ENCODE measurements at regions not wholly inside any gene's neighbourhood (a gene's known extent, or its start where the extent isn't known, plus 50 kb on each side); places are given as distances from the start of the nearest gene placed in this dataset.

DNA sequence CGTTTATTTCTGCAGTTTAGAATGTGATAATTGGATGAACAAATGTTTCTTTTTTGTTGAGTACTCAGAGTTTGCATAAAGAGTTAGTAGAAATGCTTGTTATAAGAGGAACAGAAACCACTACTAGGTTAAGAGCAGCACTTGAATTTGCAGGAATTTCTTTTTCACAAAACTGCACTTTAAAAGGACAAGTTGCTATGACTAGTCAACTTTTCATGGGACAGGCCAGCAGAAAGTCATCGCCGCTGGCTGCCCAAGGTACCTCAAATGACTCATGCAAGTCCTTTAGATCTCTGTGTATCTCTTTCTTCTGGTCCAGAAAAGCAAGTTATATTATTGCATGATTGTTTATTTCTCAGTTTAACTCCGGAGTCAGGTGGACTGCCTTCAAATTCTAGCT lies 97.3 kb upstream of the HMHB1 start:
- Mint-ChIP-seq H3K4me1 (peaks cover 5 to 10% of the 10 kb centered on the region in 2 donors), H3K36me3 (no peaks in the 10 kb centered on the region), H3K27ac (no peak overlapping the region), H3K27me3 (no peaks in the 10 kb centered on the region), H3K9me3 (no peaks in the 10 kb centered on the region), H3K4me3 (no peak overlapping the region)
- DNase-seq (peak; percentile 9), ATAC-seq (replicated peaks) (peak; percentile 86 to 87)

DNA sequence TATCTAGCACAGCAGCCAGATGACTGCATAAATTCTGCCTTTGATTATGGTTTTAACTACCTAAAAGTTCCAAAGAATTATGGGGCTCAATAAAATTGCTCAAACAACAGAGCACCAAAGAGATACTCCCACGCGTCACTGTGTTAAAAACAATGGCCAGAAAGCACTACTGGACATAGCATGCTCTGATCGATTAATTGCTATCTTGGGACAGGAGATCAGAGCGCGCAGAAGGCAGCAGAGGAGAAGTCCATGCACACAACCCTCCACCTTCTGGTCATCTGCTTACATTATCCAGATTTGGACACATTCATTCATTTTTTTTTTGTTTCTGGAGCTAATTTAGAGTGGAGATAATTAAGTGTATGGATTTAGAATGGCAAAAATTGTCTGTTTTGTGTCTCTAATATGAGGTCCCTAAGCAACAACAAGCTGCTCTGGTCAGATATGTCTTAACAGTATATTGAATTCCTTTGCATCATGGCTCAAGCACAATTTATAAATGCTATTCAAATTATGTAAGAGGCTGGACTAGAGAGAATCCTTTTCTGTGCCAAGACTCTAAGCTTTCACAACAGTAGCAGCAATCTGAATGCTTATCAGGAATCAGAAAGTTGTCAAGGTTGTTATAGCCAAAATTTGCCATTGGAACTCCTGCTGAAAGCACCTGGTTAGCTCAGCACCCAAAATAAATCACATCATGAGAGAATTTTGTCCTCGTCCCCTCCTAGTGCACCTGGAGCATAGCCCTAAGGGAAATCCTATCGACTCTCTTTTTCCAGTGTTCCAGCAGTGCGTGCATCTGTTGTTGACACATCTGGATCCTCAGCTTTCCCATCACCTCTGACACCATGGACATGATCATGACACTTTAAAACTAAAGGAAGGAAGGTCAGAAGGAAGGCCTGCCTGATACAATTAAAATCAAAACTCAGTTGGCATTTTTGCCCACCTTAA lies 98.6 kb upstream of the HMHB1 start:
- H3K36me3 Mint-ChIP-seq, result no peaks in the 10 kb centered on the region
- H3K27me3 Mint-ChIP-seq, result no peaks in the 10 kb centered on the region
- DNase-seq, result no peak
- H3K4me3 Mint-ChIP-seq, result no peak overlapping the region
- no peak overlapping the region for H3K27ac Mint-ChIP-seq
- no peaks in the 10 kb centered on the region for H3K9me3 Mint-ChIP-seq
- peaks cover 5 to 10% of the 10 kb centered on the region in 2 donors for H3K4me1 Mint-ChIP-seq
- no peak for ATAC-seq (replicated peaks)

DNA sequence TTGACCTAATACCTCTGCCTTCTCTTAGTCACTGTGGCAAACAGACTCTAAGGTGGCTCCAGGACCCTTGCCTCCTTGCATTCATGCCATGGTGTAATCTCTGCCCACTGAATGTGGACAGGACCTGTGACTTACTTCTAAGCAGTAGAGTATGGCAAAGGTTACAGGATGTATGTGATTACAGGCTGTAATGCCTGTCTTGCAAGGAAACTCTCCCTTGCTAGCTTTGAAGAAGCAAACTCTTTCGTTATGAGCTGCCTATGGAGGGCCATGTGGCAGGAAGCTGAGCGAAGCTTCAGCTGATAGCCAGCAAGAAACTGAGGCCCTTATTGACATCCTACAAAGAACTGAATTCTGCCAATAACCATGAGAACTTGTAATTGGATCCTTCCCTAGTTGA lies 103.3 kb upstream of the HMHB1 start:
- H3K9me3 Mint-ChIP-seq, result no peaks in the 10 kb centered on the region
- DNase-seq, result no peak
- no peak overlapping the region for H3K4me3 Mint-ChIP-seq
- no peak overlapping the region for H3K27ac Mint-ChIP-seq
- no peak for ATAC-seq (replicated peaks)
- no peaks in the 10 kb centered on the region for H3K27me3 Mint-ChIP-seq
- H3K36me3 Mint-ChIP-seq, result no peaks in the 10 kb centered on the region
- peaks cover 2 to 4% of the 10 kb centered on the region in 2 donors for H3K4me1 Mint-ChIP-seq

DNA sequence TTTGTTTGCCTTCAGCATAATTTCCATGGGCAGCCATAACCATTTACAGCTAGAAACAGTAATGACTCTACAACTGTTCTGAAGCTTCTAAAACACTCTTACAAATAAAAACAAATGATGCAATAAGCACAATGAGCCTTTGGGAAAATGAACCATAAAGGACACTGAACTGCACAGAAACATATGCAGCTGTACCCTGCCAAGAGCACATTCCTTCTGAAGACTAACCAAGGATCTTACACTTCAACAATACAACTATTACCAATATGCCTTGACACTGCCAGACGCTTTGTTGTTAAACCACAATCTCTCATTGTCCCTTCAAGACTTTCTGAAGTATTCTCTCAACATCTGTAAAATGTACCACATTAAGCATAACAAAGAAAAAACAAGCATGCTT lies 104.2 kb upstream of the HMHB1 start:
- Mint-ChIP-seq H3K4me1 (peaks cover 2 to 4% of the 10 kb centered on the region in 2 donors), H3K9me3 (no peaks in the 10 kb centered on the region), H3K27ac (no peak overlapping the region), H3K36me3 (no peaks in the 10 kb centered on the region), H3K27me3 (no peaks in the 10 kb centered on the region), H3K4me3 (no peak overlapping the region)
- DNase-seq (no peak), ATAC-seq (replicated peaks) (no peak)

DNA sequence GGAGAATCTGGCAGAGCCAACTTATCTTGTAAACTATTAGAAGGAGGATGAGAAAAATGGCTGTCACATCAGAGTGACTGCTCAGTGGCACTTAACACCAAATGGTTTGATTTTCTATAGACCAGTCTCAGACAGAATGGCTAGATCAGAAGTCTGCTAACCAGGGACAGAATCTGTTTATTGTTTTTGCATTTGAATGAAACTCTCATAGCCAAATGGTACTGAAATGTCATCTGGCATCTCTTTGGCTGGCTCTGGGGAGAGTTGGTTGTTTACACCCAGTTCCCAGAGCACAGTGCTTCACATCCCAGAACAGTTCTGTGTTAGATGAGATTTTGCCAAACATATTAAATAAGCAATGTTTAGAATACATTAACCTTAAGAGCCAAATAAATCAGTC lies 106.6 kb upstream of the HMHB1 start:
- no peaks in the 10 kb centered on the region for H3K27me3 Mint-ChIP-seq
- H3K27ac Mint-ChIP-seq, result no peak overlapping the region
- no peaks in the 10 kb centered on the region for H3K36me3 Mint-ChIP-seq
- H3K4me3 Mint-ChIP-seq, result no peak overlapping the region
- peaks cover 2 to 4% of the 10 kb centered on the region in 2 donors for H3K4me1 Mint-ChIP-seq
- H3K9me3 Mint-ChIP-seq, result no peaks in the 10 kb centered on the region
- DNase-seq, result no peak
- no peak for ATAC-seq (replicated peaks)

DNA sequence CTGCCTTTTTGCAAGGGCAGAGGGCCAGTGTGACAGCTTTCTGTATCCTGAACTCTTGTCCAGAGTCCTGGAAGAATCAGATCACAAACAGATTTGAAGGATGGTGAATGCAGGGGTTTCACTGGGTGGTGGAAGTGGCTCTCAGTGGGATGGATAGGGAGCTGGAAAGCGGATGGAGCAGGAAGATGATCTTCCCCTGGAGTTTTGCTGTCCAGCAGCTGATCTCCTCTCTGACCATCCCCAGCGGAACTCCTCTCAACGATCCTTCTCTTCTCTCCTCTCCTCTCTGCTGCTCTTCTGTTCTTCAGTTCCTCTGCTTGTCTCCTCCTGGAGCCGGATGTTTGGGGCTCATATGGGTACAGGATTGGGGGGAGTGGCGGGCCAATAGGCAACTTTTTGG lies 108.3 kb upstream of the HMHB1 start:
- ATAC-seq (replicated peaks) (no peak), DNase-seq (no peak)
- H3K9me3 Mint-ChIP-seq, result no peaks in the 10 kb centered on the region
- no peak overlapping the region for H3K27ac Mint-ChIP-seq
- no peak overlapping the region for H3K4me3 Mint-ChIP-seq
- no peaks in the 10 kb centered on the region for H3K27me3 Mint-ChIP-seq
- peaks cover 4 to 11% of the 10 kb centered on the region in 2 donors for H3K4me1 Mint-ChIP-seq
- H3K36me3 Mint-ChIP-seq, result no peaks in the 10 kb centered on the region

DNA sequence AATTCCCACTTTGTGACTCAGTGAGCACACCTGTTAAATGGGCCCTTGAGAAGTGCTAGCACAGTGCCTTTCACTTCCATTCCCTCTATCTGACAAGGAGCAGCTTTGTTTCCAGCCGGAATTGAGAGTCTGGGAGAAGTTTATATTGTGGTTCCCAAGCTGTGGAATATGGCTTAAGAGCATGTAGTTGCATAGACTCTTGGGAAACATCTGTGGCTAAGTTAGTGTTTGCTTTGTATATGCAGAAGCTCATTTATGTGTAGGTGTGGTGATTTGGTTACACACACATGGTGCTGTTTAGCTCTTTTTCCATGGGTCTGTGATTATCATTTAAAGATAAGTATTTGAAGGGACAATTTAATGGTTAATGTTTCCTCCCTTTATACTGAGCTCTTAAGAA lies 110.5 kb upstream of the HMHB1 start:
- no peak for DNase-seq
- H3K36me3 Mint-ChIP-seq, result no peaks in the 10 kb centered on the region
- no peaks in the 10 kb centered on the region for H3K27me3 Mint-ChIP-seq
- ATAC-seq (replicated peaks), result no peak
- no peaks in the 10 kb centered on the region for H3K9me3 Mint-ChIP-seq
- H3K27ac Mint-ChIP-seq, result no peak overlapping the region
- no peak overlapping the region for H3K4me3 Mint-ChIP-seq
- H3K4me1 Mint-ChIP-seq, result peaks cover 4 to 16% of the 10 kb centered on the region in 2 donors

DNA sequence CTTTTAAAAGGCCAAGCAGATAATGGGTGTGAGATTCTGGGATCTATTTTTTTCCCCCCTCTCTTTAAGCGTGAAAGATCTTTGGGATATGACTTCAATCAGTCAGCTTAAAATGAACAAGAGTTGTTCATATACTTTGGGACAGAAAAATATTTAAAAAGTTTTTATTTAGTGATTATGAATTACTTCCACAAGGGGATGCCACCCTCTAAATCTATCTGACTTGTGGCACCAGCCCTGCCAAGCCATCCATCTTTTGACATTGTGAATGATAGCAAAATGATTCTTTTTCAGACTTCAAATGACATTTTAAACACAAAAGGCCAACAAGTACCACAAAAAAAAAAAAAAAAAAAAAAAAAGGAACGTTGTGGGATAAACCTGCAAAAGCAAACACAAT lies 111.0 kb upstream of the HMHB1 start:
- Mint-ChIP-seq H3K9me3 (no peaks in the 10 kb centered on the region), H3K4me3 (no peak overlapping the region), H3K36me3 (no peaks in the 10 kb centered on the region), H3K27me3 (no peaks in the 10 kb centered on the region), H3K27ac (no peak overlapping the region), H3K4me1 (peaks cover 4 to 16% of the 10 kb centered on the region in 2 donors)
- ATAC-seq (replicated peaks) (no peak), DNase-seq (no peak)

DNA sequence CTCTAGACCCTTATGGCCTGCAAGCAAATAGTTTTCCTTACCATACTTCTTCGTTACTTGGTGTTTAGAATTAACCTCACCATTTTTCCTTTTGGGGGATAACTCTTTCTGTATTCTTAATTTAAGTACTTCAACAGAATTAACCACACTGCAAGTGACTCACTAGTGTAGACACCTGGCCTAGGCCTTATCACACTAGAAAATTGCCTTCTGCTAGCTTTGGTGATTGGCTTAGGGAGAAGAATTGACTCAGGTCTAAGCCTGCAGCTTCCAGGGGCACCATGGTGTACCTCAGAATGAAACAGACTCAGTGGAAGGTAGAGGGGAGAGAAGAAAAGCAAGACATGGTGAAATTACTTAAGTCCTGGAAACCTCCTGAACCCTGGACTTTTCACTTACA lies 112.8 kb upstream of the HMHB1 start:
- DNase-seq, result no peak
- Mint-ChIP-seq H3K4me1 (peaks cover 2 to 12% of the 10 kb centered on the region in 2 donors), H3K27ac (no peak overlapping the region), H3K36me3 (no peaks in the 10 kb centered on the region), H3K9me3 (no peaks in the 10 kb centered on the region), H3K27me3 (no peaks in the 10 kb centered on the region), H3K4me3 (no peak overlapping the region)
- peak; percentile 54 to 59 for ATAC-seq (replicated peaks)

DNA sequence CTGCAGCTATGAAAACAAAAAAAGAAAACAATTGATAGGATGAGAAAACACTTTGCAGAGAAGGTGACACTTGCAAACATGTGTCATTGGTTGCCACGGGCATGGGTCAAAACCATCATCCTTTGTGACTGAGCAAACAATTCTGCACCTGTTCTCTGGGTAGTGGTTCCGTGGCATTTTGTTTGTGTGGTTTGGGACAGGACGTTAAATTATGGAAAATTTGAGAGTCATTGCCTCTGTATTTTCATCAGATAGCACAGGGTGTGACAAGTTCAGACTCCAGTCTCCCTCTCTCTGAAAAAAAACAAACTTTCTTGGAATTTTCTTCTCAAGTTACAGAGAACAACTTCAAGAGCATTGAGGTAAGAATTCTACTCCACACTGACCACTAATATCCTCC lies 113.4 kb upstream of the HMHB1 start:
- Mint-ChIP-seq H3K36me3 (no peaks in the 10 kb centered on the region), H3K4me1 (peaks cover 2 to 12% of the 10 kb centered on the region in 2 donors), H3K27me3 (no peaks in the 10 kb centered on the region), H3K27ac (no peak overlapping the region), H3K4me3 (no peak overlapping the region), H3K9me3 (no peaks in the 10 kb centered on the region)
- DNase-seq (no peak), ATAC-seq (replicated peaks) (peak in 1 of 2 donors; percentile 23)

DNA sequence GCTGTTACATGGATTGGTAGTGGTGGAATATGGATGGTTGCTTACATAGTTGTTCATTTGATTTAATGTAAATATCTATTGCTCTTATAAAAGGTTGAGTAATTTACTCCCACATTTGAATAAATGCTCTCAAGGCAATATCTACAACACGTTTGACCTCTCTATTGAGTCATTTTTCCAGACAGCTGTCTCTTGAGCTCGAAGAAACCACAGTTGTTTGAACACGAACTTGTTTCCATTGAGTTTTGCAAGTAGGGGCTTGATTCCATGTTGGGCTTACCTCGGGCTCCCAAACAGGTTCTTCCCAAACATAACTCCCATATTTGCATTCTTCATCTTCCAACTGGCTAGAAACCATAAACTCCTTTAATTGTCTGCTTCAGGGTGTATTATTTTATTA lies 115.0 kb upstream of the HMHB1 start:
- ATAC-seq (replicated peaks), result no peak
- Mint-ChIP-seq H3K4me1 (peaks cover 2 to 12% of the 10 kb centered on the region in 2 donors), H3K27ac (no peak overlapping the region), H3K4me3 (no peak overlapping the region), H3K36me3 (no peaks in the 10 kb centered on the region), H3K9me3 (no peaks in the 10 kb centered on the region), H3K27me3 (no peaks in the 10 kb centered on the region)
- DNase-seq, result no peak

DNA sequence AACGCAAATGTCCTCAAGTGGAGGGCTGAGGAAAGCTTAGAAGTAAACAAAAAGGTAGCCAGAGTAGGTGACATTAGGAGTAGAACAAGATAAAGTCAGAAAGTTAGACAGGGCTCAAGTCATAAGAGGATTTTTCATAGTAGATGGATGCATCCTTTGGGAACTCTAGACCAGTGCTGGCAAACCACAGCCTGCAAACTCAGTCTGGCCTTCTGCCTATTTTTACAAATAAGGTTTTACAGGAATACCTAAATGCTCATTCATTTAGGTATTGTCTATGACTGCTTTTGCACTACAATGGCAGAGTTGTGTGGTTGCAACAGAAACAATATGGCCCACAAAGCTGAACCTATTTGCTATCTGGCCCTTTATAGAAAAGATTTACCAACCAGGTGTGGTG lies 116.0 kb upstream of the HMHB1 start:
- ATAC-seq (replicated peaks), result no peak
- no peaks in the 10 kb centered on the region for H3K36me3 Mint-ChIP-seq
- H3K27ac Mint-ChIP-seq, result no peak overlapping the region
- H3K9me3 Mint-ChIP-seq, result no peaks in the 10 kb centered on the region
- H3K4me3 Mint-ChIP-seq, result no peak overlapping the region
- no peak for DNase-seq
- no peaks in the 10 kb centered on the region for H3K27me3 Mint-ChIP-seq
- H3K4me1 Mint-ChIP-seq, result peaks cover 2 to 12% of the 10 kb centered on the region in 2 donors

DNA sequence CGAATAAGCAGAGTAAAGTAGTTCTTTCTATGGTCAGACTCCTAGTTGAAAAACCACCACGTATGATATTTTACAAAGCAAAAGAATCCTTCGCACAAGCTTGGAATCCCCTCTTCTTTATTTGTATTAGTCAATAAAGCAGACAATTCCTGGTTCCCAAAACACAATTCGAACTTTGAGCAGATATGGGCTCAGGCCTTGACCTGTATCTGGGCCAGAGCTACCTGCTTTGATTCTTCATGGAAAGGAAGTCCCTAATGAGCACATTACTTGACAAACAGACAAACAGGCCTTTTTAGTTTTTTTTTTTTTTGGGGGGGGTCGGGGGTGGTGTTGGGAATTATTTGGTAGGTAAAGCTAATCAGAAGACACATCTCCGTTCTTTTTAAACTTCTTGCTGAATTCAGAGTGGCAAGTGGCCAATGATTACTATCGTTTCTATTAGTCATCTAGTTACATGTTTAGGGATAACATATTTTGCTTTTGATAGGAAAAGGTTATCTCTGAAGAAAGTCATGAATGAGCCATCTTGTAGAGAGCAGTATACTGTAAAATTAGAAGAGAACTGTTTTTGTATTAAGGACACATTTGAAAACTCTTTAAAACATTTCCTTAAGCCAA lies 116.6 kb upstream of the HMHB1 start:
- no peaks in the 10 kb centered on the region for H3K27me3 Mint-ChIP-seq
- H3K9me3 Mint-ChIP-seq, result peaks cover 3 to 4% of the 10 kb centered on the region in 2 donors
- no peak overlapping the region for H3K27ac Mint-ChIP-seq
- no peak overlapping the region for H3K4me3 Mint-ChIP-seq
- no peak for DNase-seq
- no peak for ATAC-seq (replicated peaks)
- peaks cover 2 to 12% of the 10 kb centered on the region in 2 donors for H3K4me1 Mint-ChIP-seq
- H3K36me3 Mint-ChIP-seq, result peaks cover 3 to 4% of the 10 kb centered on the region in 2 donors

DNA sequence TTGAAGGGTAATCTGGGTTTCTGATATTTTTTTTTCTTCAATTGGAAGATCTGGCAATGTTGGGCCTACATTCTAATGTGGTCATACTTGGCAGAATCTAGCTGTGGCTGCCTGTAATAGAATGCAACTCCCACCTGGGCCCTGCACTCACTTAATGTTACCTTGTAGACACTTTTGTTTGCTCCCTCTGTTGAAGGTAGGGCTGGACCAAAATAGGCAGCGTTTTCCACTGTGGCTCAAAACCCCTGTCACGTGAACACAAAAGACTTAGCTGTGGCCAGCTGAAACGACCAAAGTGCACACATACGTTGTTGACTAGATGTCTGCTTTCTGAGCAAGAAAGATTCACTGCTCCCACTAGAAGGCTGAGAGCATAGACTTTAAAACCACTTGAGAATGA lies 117.6 kb upstream of the HMHB1 start:
- H3K27ac Mint-ChIP-seq, result no peak overlapping the region
- peaks cover 8 to 11% of the 10 kb centered on the region in 2 donors for H3K9me3 Mint-ChIP-seq
- no peak overlapping the region for H3K4me3 Mint-ChIP-seq
- DNase-seq, result no peak
- no peaks in the 10 kb centered on the region for H3K27me3 Mint-ChIP-seq
- H3K4me1 Mint-ChIP-seq, result peaks cover 2 to 12% of the 10 kb centered on the region in 2 donors
- ATAC-seq (replicated peaks), result no peak
- H3K36me3 Mint-ChIP-seq, result peaks cover 5 to 8% of the 10 kb centered on the region in 2 donors

All from stimulated activated naive B cell treated with anti-CD40 and anti-IgM and Interleukin-4, amounts not matched to agents 10 μg/mL and 1 μg/mL and 100 μg/mL, for 72 hours (primary cell).